Inflammatory macrophage treated with lipopolysaccharide for 4 hours (primary cell): ENCODE measurements at regions not wholly inside any gene's neighbourhood (a gene's known extent, or its start where the extent isn't known, plus 50 kb on each side); places are given as distances from the start of the nearest gene placed in this dataset.

Source experiments
- DNase-seq: peaks from one replicate; pipeline ENCODE4 v3.0.0-alpha.2; 2020

GRCh38 chr1:115233598-115233997 is 104.5 kb downstream of the NGF start:
- no peak for DNase-seq

- DNase-seq = no peak
Observed at GRCh38 chr1:115230281-115230680, 107.8 kb downstream of the NGF start.

GRCh38 chr1:115229016-115229415 is 109.0 kb downstream of the NGF start:
- DNase-seq = no peak

- no peak for DNase-seq
Observed at GRCh38 chr1:115228191-115228590, 109.9 kb downstream of the NGF start.

GRCh38 chr1:115227346-115228082 is 110.5 kb downstream of the NGF start:
- DNase-seq = no peak

- no peak for DNase-seq
Observed at GRCh38 chr1:115225993-115226685, 111.9 kb downstream of the NGF start.

GRCh38 chr1:115224636-115225035 is 113.4 kb downstream of the NGF start:
- DNase-seq = no peak

GRCh38 chr1:115222616-115223402 is 115.2 kb downstream of the NGF start:
- DNase-seq = no peak

GRCh38 chr1:115220340-115221270 is 117.4 kb downstream of the NGF start:
- no peak for DNase-seq

- DNase-seq = no peak
Observed at GRCh38 chr1:115219927-115220326, 118.1 kb downstream of the NGF start.

- DNase-seq = no peak
Observed at GRCh38 chr1:115218699-115219098, 119.3 kb downstream of the NGF start.

GRCh38 chr1:115218034-115218405 is 120.0 kb downstream of the NGF start:
- DNase-seq = no peak

GRCh38 chr1:115217150-115218033 is 120.7 kb downstream of the NGF start:
- no peak for DNase-seq

GRCh38 chr1:115215703-115216521 is 122.1 kb downstream of the NGF start:
- no peak for DNase-seq

GRCh38 chr1:115215110-115215509 is 122.9 kb downstream of the NGF start:
- no peak for DNase-seq

- no peak for DNase-seq
Observed at GRCh38 chr1:115214098-115214497, 124.0 kb downstream of the NGF start.

- DNase-seq = no peak
Observed at GRCh38 chr1:115213130-115213529, 123.8 kb upstream of the TSPAN2 start.

- no peak for DNase-seq
Observed at GRCh38 chr1:115211071-115211745, 121.9 kb upstream of the TSPAN2 start.

GRCh38 chr1:115210302-115210711 is 121.0 kb upstream of the TSPAN2 start:
- DNase-seq = no peak

GRCh38 chr1:115204513-115204912 is 115.2 kb upstream of the TSPAN2 start:
- no peak for DNase-seq
